CD14-positive monocyte (primary cell): ENCODE measurements at regions not wholly inside any gene's neighbourhood (a gene's known extent, or its start where the extent isn't known, plus 50 kb on each side); places are given as distances from the start of the nearest gene placed in this dataset.
A peak's percentile ranks its signal among the peaks of the same experiment; 100 is the strongest.
"Not testable (repeated sequence)": the region's sequence is repeated elsewhere in the genome, so short reads cannot be mapped to it uniquely, and the experiment has no call there.

Experiments
- DNase-seq, 3 donors: peaks; one replicate each; pipeline ENCODE4 v3.0.0-alpha.2; 2011 to 2022
- H2AFZ ChIP-seq: 2 replicates; pipeline ENCODE4 v1.6.0; 2012; ENCODE audit warnings: mild to moderate bottlenecking, low read depth, low read length, inconsistent platforms; ENCODE audit not compliant: insufficient read depth, poor library complexity, severe bottlenecking
- H3K27ac ChIP-seq, 2 donors: 1 replicate in 1 of 2; 2 replicates in 1 of 2; pipeline ENCODE4 v1.5.1; 2012 to 2013; ENCODE audit warnings: low read length in 2 of 2, control low read depth in 1 of 2, inconsistent platforms in 1 of 2, low read depth in 1 of 2, mild to moderate bottlenecking in 1 of 2
- H3K27me3 ChIP-seq, 2 donors: one replicate each; pipeline versions ENCODE4 v1.6.0 to v1.6.1; 2011 to 2013; ENCODE audit warnings: low read length in 2 of 2; ENCODE audit not compliant: control insufficient read depth in 2 of 2, insufficient read depth in 2 of 2
- H3K36me3 ChIP-seq, 2 donors: replicated peaks in 1 of 2; 1 replicate in 1 of 2; 2 replicates in 1 of 2; pipeline versions ENCODE4 v1.5.1 to v1.6.1; 2012 to 2013; ENCODE audit warnings: low read length in 2 of 2, control low read depth in 1 of 2, inconsistent platforms in 1 of 2, mild to moderate bottlenecking in 1 of 2; ENCODE audit not compliant: insufficient read depth in 2 of 2, control insufficient read depth in 1 of 2
- H3K4me1 ChIP-seq, 2 donors: 1 replicate in 1 of 2; 2 replicates in 1 of 2; pipeline versions ENCODE4 v1.5.1 to v1.6.1; 2012 to 2013; ENCODE audit warnings: low read length in 2 of 2, control low read depth in 1 of 2, inconsistent platforms in 1 of 2, mild to moderate bottlenecking in 1 of 2, moderate library complexity in 1 of 2; ENCODE audit not compliant: insufficient read depth in 2 of 2, control insufficient read depth in 1 of 2
- H3K4me2 ChIP-seq: replicated peaks from 2 replicates; pipeline ENCODE3; 2012; ENCODE audit warnings: low read length, moderate library complexity, mild to moderate bottlenecking; ENCODE audit not compliant: poor library complexity, severe bottlenecking; ENCODE audit errors: extremely low read depth
- H3K4me3 ChIP-seq, 3 experiments: fragments of 200-600 bp in 1 of 3; sonication (generic) in 1 of 3; replicated peaks in 1 of 3; 1 replicate in 2 of 3; 2 replicates in 1 of 3; pipeline ENCODE4 v1.5.1; 2011 to 2013; ENCODE audit warnings: low read length in 3 of 3, mild to moderate bottlenecking in 3 of 3, control low read depth in 2 of 3, low read depth in 2 of 3, inconsistent platforms in 1 of 3, moderate library complexity in 1 of 3
- H3K79me2 ChIP-seq: 2 replicates; pipeline ENCODE4 v1.6.0; 2012; ENCODE audit warnings: mild to moderate bottlenecking, control low read depth, inconsistent platforms, low read length, moderate library complexity; ENCODE audit not compliant: insufficient read depth
- H3K9ac ChIP-seq: 2 replicates; pipeline ENCODE4 v1.6.0; 2017; ENCODE audit warnings: low read length, mild to moderate bottlenecking; ENCODE audit not compliant: insufficient read depth, poor library complexity, severe bottlenecking
- H3K9me3 ChIP-seq, 2 donors: replicated peaks in 1 of 2; 1 replicate in 1 of 2; 2 replicates in 1 of 2; pipeline versions ENCODE4 v1.5.1 to v1.6.1; 2012 to 2013; ENCODE audit warnings: low read length in 2 of 2, control low read depth in 1 of 2; ENCODE audit not compliant: control insufficient read depth in 1 of 2, insufficient read depth in 1 of 2
- H4K20me1 ChIP-seq: 2 replicates; pipeline ENCODE4 v1.6.0; 2012; ENCODE audit warnings: mild to moderate bottlenecking, low read length, control low read depth, moderate library complexity; ENCODE audit not compliant: insufficient read depth
- H3K27ac Mint-ChIP-seq, 7 donors: one replicate each; pipeline ENCODE4 v1.8.0; 2020; ENCODE audit warnings: mild to moderate bottlenecking in 7 of 7, mixed read lengths in 7 of 7, moderate library complexity in 6 of 7, inconsistent platforms in 2 of 7
- H3K27me3 Mint-ChIP-seq, 3 donors: one replicate each; pipeline ENCODE4 v1.8.0; 2021 to 2022; ENCODE audit warnings: low read depth in 3 of 3, mild to moderate bottlenecking in 3 of 3, mixed read lengths in 3 of 3, moderate library complexity in 3 of 3, inconsistent platforms in 1 of 3
- H3K36me3 Mint-ChIP-seq, 2 donors: one replicate each; pipeline ENCODE4 v1.8.0; 2020; ENCODE audit warnings: mixed read lengths in 2 of 2, inconsistent platforms in 1 of 2, mild to moderate bottlenecking in 1 of 2
- H3K4me1 Mint-ChIP-seq: one replicate; pipeline ENCODE4 v1.8.0; 2020; ENCODE audit warnings: mild to moderate bottlenecking, mixed read lengths
- H3K4me3 Mint-ChIP-seq, 2 donors: one replicate each; pipeline ENCODE4 v1.8.0; 2020; ENCODE audit warnings: mild to moderate bottlenecking in 2 of 2, mixed read lengths in 2 of 2, moderate library complexity in 1 of 2
- H3K9me3 Mint-ChIP-seq, 7 donors: one replicate each; pipeline ENCODE4 v1.8.0; 2020 to 2022; ENCODE audit warnings: mixed read lengths in 7 of 7, mild to moderate bottlenecking in 6 of 7, moderate library complexity in 6 of 7, inconsistent platforms in 2 of 7
- CTCF ChIP-seq: fragments of 200-600 bp; IDR thresholded peaks from one replicate; pipeline ENCODE4 v1.8.0; 2022; ENCODE audit warnings: antibody characterized with exemption, mild to moderate bottlenecking
- WGBS: methylation state at CpG from one replicate; pipeline ENCODE4 v1.1.5; 2013; ENCODE audit warnings: missing lambda C conversion rate; ENCODE audit not compliant: insufficient coverage; 5-methylcytosine and 5-hydroxymethylcytosine counted together
- intact Hi-C, 2 donors: fragments of 100-400 bp; cut with micrococcal nuclease; formaldehyde crosslinking; loops; one replicate each; pipeline versions ENCODE4 v1.15.0 to v1.15.1; 2023

- H3K27me3 ChIP-seq, H3K36me3 Mint-ChIP-seq, H3K4me1 ChIP-seq, H3K27ac ChIP-seq, H3K9me3 Mint-ChIP-seq, H3K36me3 ChIP-seq, H3K79me2 ChIP-seq, DNase-seq, H3K27me3 Mint-ChIP-seq, H3K9ac ChIP-seq, H3K4me3 Mint-ChIP-seq, H3K27ac Mint-ChIP-seq, H3K4me3 ChIP-seq, H2AFZ ChIP-seq, H3K4me2 ChIP-seq, H4K20me1 ChIP-seq, H3K9me3 ChIP-seq, intact Hi-C loops: not testable (repeated sequence)
- WGBS = no CpG with 5 or more reads among the region's 15 CpGs
- H3K4me1 Mint-ChIP-seq = peaks cover 10% of the 10 kb centered on the region
These were observed 1235.8 kb downstream of the TMEM121 start for GRCh38 chr14:106761886-106762816.

- TF ChIP-seq CTCF = peak; percentile 39
- DNase-seq, H3K4me1 ChIP-seq, H3K79me2 ChIP-seq, H3K27me3 Mint-ChIP-seq, H3K4me3 Mint-ChIP-seq, H3K9me3 ChIP-seq, H3K27me3 ChIP-seq, H3K36me3 ChIP-seq, intact Hi-C loops, H3K4me3 ChIP-seq, H3K4me2 ChIP-seq, H2AFZ ChIP-seq, H3K27ac Mint-ChIP-seq, H3K9ac ChIP-seq, H4K20me1 ChIP-seq, H3K36me3 Mint-ChIP-seq, H3K27ac ChIP-seq, H3K9me3 Mint-ChIP-seq: not testable (repeated sequence)
- H3K4me1 Mint-ChIP-seq = peaks cover 10% of the 10 kb centered on the region
- WGBS = 50% methylated on average over 2 of the region's 11 CpGs
These were observed 1238.6 kb downstream of the TMEM121 start for GRCh38 chr14:106764968-106765369.
